ENCODE measurements at regions not wholly inside any gene's neighbourhood (a gene's known extent, or its start where the extent isn't known, plus 50 kb on each side); places are given as distances from the start of the nearest gene placed in this dataset.

GRCh38 chr4:153919667-153920066 is 130.8 kb upstream of the SFRP2 start:
- TF ChIP-seq CTCF (IDR thresholded peaks at IDR 0.05; ENCODE audit: unreplicated experiment in 3 of 3) = no peak
- Mint-ChIP-seq H3K27me3 (ENCODE audit: low read depth) (peaks cover 4% of the 10 kb centered on the region), H3K9me3 (no peaks in the 10 kb centered on the region), H3K4me3 (no peak overlapping the region), H3K36me3 (ENCODE audit: low read depth) (no peaks in the 10 kb centered on the region), H3K27ac (no peak overlapping the region), H3K4me1 (no peaks in the 10 kb centered on the region)

- Mint-ChIP-seq H3K4me1 (no peaks in the 10 kb centered on the region), H3K4me3 (no peak overlapping the region), H3K9me3 (no peaks in the 10 kb centered on the region), H3K36me3 (ENCODE audit: low read depth) (no peaks in the 10 kb centered on the region), H3K27ac (no peak overlapping the region), H3K27me3 (ENCODE audit: low read depth) (peaks cover 4% of the 10 kb centered on the region)
- no peak for TF ChIP-seq CTCF (IDR thresholded peaks at IDR 0.05; ENCODE audit: unreplicated experiment in 3 of 3)
Measured at GRCh38 chr4:153916273-153916755, 127.4 kb upstream of the SFRP2 start.

GRCh38 chr4:153912301-153912700 is 123.4 kb upstream of the SFRP2 start:
- H3K9me3 Mint-ChIP-seq = no peaks in the 10 kb centered on the region
- no peaks in the 10 kb centered on the region for H3K36me3 Mint-ChIP-seq (ENCODE audit: low read depth)
- peaks cover 4% of the 10 kb centered on the region for H3K27me3 Mint-ChIP-seq (ENCODE audit: low read depth)
- H3K4me3 Mint-ChIP-seq = no peak overlapping the region
- H3K27ac Mint-ChIP-seq = peak overlapping the region in 1 of 3 experiments; percentile 41
- TF ChIP-seq CTCF (IDR thresholded peaks at IDR 0.05; ENCODE audit: unreplicated experiment in 3 of 3) = no peak
- peaks cover 12% of the 10 kb centered on the region for H3K4me1 Mint-ChIP-seq

- H3K36me3 Mint-ChIP-seq (ENCODE audit: low read depth) = no peaks in the 10 kb centered on the region
- H3K27me3 Mint-ChIP-seq (ENCODE audit: low read depth) = no peaks in the 10 kb centered on the region
- TF ChIP-seq CTCF (IDR thresholded peaks at IDR 0.05; ENCODE audit: unreplicated experiment in 3 of 3) = no peak
- no peak overlapping the region for H3K27ac Mint-ChIP-seq
- H3K4me3 Mint-ChIP-seq = no peak overlapping the region
- peaks cover 29% of the 10 kb centered on the region for H3K4me1 Mint-ChIP-seq
- H3K9me3 Mint-ChIP-seq = no peaks in the 10 kb centered on the region
Measured at GRCh38 chr4:153909672-153910071, 120.8 kb upstream of the SFRP2 start.

- Mint-ChIP-seq H3K27ac (no peak overlapping the region), H3K36me3 (ENCODE audit: low read depth) (no peaks in the 10 kb centered on the region), H3K9me3 (no peaks in the 10 kb centered on the region), H3K4me3 (no peak overlapping the region), H3K4me1 (peaks cover 36% of the 10 kb centered on the region), H3K27me3 (ENCODE audit: low read depth) (no peaks in the 10 kb centered on the region)
- TF ChIP-seq CTCF (IDR thresholded peaks at IDR 0.05; ENCODE audit: unreplicated experiment in 3 of 3) = no peak
Measured at GRCh38 chr4:153906231-153906630, 117.3 kb upstream of the SFRP2 start.

GRCh38 chr4:153905231-153905630 is 116.3 kb upstream of the SFRP2 start:
- no peaks in the 10 kb centered on the region for H3K36me3 Mint-ChIP-seq (ENCODE audit: low read depth)
- TF ChIP-seq CTCF (IDR thresholded peaks at IDR 0.05; ENCODE audit: unreplicated experiment in 3 of 3) = no peak
- H3K9me3 Mint-ChIP-seq = no peaks in the 10 kb centered on the region
- no peak overlapping the region for H3K27ac Mint-ChIP-seq
- peaks cover 38% of the 10 kb centered on the region for H3K4me1 Mint-ChIP-seq
- H3K4me3 Mint-ChIP-seq = no peak overlapping the region
- H3K27me3 Mint-ChIP-seq (ENCODE audit: low read depth) = no peaks in the 10 kb centered on the region
